Hematopoietic multipotent progenitor cell treated with erythropoietin and hydrocortisone succinate and interleukin-3 and kit ligand, for 6 days (in vitro differentiated cells): ENCODE measurements at regions not wholly inside any gene's neighbourhood (a gene's known extent, or its start where the extent isn't known, plus 50 kb on each side); places are given as distances from the start of the nearest gene placed in this dataset.
"Not testable (repeated sequence)": the region's sequence is repeated elsewhere in the genome, so short reads cannot be mapped to it uniquely, and the experiment has no call there.

Source experiments
- DNase-seq: peaks from one replicate; pipeline ENCODE4 v3.0.0-alpha.2; 2015

DNA sequence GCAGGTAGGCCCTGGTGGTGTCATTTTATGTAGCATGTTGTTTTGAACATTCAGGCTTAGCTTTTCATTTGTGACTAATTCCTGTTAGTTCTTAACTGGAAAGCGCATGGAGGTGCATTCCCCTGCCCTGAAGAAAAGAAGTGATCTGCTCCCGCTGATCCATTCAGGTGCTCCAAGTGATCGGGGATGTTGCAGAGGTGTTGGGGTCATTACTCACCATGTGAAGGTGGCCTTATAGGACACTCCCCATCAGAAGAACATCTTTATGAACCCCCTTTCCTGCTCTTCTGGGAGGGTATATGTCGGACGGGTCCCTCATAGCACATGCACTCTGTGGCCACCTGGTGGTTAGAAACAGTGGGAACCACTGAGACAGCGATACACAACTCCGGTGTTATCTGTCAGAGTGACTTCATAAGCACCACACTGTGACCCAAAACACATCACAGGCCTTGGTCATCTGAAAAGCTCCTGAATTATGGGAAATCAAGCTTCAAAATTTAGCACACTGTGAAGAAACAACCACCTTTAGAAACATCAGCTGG lies 172.5 kb upstream of the NOTCH2NLA start:
- peak; percentile 25 for DNase-seq

GRCh38 chr1:146400173-146401121 lies 171.6 kb upstream of the NOTCH2NLA start:
- DNase-seq, result not testable (repeated sequence)

GRCh38 chr1:146399225-146399624 lies 170.4 kb upstream of the NOTCH2NLA start:
- not testable (repeated sequence) for DNase-seq

- not testable (repeated sequence) for DNase-seq
These were observed 168.0 kb upstream of the NOTCH2NLA start for GRCh38 chr1:146396801-146397200.

GRCh38 chr1:146396242-146396641 lies 167.4 kb upstream of the NOTCH2NLA start:
- DNase-seq, result not testable (repeated sequence)

GRCh38 chr1:146393796-146394195 lies 165.0 kb upstream of the NOTCH2NLA start:
- DNase-seq, result not testable (repeated sequence)

DNA sequence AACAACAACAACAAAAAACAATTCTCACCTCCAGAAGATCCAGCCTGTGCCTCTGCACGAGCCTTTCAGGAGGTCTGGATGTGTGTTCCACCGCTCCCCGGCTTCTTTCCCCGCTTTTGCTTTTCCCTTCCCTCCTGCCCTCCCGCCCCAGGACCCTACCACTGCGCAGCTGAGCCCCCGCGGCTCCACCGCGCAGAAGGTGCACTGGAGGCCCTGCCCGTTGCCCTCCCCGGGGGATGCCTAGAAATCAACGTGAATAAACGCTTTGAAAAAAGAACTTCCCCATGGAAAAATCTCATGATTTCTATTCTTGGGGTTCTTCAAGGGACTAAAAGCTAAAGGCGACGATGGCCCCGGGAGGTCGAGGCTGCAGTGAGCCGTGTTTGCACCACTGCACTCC lies 164.3 kb upstream of the NOTCH2NLA start:
- DNase-seq, result not testable (repeated sequence)

GRCh38 chr1:146389178-146389577 lies 160.4 kb upstream of the NOTCH2NLA start:
- peak; percentile 5 for DNase-seq

DNA sequence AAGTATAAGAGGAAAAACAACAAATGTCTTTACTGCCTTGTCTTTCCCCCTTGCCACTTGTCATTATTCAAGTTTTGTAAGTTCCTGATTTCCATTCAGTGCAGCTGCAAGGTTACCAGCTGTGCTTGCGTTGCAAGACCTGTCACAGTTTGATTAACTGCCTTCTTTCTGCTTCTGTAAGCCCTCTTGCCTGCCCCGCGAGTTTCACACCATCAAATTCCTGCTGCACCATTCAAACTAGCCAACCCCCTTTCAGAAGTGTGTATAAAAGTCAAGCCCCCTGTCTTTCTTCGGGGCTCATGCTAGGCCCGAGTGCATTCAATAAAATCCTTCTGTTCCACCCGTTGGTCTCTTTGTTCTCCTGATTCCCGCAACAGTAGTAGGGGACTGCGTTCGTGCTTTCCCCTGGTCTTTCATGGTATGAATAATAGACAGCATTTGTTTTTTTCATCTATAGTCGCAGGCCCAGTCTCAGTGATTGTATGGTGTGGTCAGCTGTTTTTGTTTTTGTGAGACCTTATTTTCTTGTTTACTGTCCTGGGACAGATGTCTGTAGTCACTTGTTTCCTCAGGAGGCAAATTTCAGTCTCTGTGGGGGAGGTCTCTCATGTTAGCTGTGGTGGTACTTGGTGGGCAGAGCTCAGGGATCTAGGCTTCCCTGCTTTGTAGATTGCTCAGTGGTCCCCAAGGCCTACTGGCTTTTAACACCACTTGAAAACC lies 159.1 kb upstream of the NOTCH2NLA start:
- peak; percentile 25 for DNase-seq

- DNase-seq, result peak; percentile 97
These were observed 158.3 kb upstream of the NOTCH2NLA start for GRCh38 chr1:146386851-146387749.

GRCh38 chr1:146381196-146381595 lies 152.4 kb upstream of the NOTCH2NLA start:
- not testable (repeated sequence) for DNase-seq

- peak; percentile 99 for DNase-seq
These were observed 148.1 kb upstream of the NOTCH2NLA start for GRCh38 chr1:146376708-146377496.

DNA sequence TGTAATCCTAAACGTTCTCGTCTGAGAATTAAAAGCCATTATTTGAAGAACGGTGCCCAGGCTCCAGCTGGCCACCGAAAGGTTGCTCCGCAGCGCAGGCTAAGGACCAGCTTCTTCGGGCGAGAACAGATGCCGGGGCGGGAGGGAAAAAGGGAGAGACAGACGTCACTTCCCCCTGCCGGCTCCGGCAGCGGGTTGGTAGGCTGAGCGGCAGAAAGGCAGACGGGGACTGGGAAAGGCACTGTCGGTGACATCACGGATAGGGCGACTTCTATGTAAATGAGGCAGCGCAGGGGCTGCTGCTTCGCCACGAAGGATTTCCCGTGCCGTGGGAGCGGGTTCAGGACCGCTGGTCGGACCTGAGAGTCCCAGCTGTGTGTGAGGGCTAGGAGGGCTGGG lies 147.5 kb upstream of the NOTCH2NLA start:
- peak; percentile 77 for DNase-seq

DNA sequence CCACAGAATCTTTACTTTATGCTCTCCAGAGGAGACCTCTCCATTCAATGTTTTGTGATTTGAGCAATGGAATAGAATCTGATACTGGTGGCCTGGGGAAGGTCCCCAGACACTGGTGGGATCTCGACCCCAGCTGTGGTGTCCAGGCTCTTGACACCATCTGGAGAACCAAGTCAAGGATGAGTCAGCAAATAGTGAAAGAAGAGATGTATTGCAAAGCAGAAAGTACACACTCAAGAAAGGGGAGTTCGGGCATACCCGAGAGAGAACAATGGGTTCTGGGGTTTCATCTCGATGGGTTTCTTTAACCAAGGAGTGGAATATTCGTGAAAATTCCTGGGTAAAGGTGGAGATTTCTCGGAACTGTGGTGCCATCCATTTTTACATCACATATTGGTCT lies 146.3 kb upstream of the NOTCH2NLA start:
- not testable (repeated sequence) for DNase-seq

- DNase-seq, result peak; percentile 30
These were observed 141.1 kb upstream of the NOTCH2NLA start for GRCh38 chr1:146369940-146370339.

DNA sequence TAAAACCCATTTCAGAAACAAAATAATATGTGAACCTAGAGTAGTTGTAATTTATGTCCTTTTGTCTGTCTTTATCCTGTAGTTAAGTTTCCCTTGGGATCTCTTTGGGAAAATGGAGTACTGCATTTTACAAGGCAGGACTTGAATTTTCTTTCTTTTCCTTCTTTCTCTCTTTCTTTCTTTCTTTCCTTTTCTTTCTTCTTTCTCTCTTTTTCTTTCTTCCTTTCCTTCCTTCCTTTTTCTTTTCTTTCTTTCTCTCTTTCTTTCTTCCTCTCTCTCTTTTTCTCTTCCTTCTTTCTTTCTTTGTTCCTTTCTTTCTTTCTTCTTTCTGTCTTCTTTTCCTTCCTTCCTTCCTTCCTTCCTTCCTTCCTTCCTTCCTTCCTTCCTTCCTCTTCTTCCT lies 126.6 kb upstream of the NOTCH2NLA start:
- not testable (repeated sequence) for DNase-seq

DNA sequence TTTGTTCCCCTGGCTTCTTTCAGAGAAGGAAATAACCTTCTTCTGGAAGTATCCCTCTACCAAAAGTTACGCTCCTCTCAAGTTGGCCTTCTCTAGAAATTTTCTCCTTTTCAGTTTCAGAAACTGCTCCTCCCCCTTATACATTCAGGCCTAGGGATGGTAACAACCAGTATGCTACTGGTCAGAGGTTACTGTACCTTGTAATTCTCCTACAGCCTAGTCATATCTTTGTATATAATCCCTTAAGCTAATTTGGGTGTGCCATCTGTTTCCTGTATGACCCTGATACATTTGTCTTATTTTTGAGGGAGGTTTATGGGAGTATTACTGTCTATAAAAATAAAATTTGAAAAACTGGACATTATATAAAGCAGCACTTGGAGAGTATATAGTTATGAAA lies 98.0 kb upstream of the NOTCH2NLA start:
- not testable (repeated sequence) for DNase-seq

DNA sequence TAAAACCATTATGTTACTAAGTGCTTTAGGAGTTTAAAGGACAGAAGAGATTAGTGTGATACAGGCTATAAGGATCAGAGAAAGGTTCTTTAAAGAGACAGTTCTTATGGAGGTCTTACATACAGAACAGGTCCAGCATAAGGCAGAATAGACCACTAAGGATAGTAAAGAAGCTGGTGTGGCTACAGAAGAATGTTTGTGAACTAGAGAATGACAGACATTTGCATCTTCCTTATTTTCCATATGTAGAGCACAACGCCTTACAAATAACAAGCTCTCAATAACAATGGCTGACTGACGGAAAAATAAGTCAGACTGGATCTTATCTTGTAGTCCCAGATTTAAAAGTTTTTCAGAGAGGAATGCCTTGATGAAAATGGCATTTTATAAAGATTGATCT lies 95.6 kb upstream of the NOTCH2NLA start:
- DNase-seq, result not testable (repeated sequence)

DNA sequence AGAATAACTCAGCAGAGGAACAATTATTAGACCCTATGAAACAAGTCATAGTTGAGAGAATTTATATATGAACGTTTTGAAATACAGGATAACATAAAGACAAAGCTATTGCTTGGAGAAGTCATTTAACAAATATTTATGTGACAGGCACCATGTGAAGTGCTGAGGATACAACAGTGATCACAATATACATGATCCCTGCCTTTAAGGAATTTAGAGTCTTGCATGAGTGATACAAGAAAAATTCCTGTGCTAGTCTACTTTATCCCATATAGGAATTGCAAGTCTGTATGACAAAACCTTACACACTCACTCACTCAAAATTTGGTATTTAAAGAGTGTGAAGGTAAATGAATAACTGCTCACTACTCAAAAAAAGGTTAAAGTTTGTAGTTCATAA lies 94.5 kb upstream of the NOTCH2NLA start:
- not testable (repeated sequence) for DNase-seq

DNA sequence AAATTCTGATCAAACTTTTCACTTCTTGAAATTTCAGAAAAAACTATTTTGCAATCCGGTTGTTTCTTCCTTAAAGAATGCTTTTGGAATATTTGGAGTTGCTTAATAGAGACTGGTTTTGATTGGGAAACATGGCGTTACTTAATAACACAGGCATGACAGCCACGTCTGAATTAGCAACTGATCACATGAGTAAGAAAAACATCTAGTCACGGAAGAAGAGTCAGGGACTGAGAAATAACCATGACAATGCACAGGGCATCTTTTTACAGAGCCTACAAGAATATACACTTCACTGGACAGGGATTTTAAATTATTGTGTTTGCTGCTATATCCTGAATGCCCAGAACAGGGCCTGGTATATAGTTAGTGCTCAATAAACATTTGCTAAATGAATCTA lies 94.1 kb upstream of the NOTCH2NLA start:
- not testable (repeated sequence) for DNase-seq

DNA sequence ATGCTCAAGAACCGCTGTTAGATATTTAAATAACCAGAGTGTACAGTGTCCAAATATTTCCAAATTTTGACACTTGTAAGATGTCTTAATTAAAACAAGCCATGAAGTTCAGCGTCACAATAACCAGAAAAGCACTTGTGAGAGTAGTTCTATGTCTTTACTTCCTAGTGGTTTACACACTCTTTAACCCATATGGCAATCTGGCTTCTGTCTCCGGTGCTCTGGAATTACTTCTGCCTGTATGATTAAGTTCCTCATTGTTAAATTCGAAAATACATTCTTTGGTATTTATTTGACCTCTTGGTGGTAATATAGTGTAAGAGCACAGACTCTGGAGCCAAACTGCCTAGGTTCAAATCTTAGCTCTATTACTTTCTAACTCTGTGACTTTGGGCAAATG lies 89.9 kb upstream of the NOTCH2NLA start:
- DNase-seq, result not testable (repeated sequence)
